ENCODE measurements at regions not wholly inside any gene's neighbourhood (a gene's known extent, or its start where the extent isn't known, plus 50 kb on each side); places are given as distances from the start of the nearest gene placed in this dataset.

DNA sequence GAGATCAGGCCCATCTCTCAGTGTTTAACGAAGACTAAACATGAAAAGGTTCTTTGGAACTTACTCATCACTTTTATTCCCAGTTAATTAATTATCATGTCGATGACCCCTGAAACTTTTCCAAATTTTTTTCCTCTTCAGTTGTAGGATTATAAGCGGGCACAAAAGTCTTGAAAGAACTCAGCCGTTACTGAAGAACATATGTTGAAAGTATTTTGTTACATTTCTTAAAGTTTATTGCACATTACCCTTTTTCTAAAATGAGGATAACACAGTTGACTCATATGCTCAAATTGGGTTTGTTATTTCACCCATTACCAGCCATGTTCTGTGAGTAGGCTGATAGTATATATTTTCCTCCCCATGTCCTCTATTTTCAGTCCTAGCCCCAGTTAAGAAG lies 75.9 kb upstream of the COL3A1 start:
- TF ChIP-seq TEAD4 (IDR thresholded peaks at IDR 0.05; ENCODE audit: borderline replicate concordance, insufficient read depth) (no peak), RAD21 (IDR thresholded peaks at IDR 0.05; ENCODE audit: low read length) (no peak), SMC3 (IDR thresholded peaks at IDR 0.05; ENCODE audit: low read depth, low read length) (no peak), CHD2 (IDR thresholded peaks at IDR 0.05; ENCODE audit: low read length, partially characterized antibody) (no peak), MXI1 (IDR thresholded peaks at IDR 0.05; ENCODE audit: low read depth, low read length) (no peak), TAF1 (IDR thresholded peaks at IDR 0.05; ENCODE audit: borderline replicate concordance, low read depth, low read length) (no peak)
- TF ChIP-seq, protein P1, sequence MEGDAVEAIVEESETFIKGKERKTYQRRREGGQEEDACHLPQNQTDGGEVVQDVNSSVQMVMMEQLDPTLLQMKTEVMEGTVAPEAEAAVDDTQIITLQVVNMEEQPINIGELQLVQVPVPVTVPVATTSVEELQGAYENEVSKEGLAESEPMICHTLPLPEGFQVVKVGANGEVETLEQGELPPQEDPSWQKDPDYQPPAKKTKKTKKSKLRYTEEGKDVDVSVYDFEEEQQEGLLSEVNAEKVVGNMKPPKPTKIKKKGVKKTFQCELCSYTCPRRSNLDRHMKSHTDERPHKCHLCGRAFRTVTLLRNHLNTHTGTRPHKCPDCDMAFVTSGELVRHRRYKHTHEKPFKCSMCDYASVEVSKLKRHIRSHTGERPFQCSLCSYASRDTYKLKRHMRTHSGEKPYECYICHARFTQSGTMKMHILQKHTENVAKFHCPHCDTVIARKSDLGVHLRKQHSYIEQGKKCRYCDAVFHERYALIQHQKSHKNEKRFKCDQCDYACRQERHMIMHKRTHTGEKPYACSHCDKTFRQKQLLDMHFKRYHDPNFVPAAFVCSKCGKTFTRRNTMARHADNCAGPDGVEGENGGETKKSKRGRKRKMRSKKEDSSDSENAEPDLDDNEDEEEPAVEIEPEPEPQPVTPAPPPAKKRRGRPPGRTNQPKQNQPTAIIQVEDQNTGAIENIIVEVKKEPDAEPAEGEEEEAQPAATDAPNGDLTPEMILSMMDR (IDR thresholded peaks at IDR 0.05) = no peak
- TF ChIP-seq, protein P2, sequence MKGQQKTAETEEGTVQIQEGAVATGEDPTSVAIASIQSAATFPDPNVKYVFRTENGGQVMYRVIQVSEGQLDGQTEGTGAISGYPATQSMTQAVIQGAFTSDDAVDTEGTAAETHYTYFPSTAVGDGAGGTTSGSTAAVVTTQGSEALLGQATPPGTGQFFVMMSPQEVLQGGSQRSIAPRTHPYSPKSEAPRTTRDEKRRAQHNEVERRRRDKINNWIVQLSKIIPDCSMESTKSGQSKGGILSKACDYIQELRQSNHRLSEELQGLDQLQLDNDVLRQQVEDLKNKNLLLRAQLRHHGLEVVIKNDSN (IDR thresholded peaks at IDR 0.05; ENCODE audit: borderline replicate concordance, low read depth) = no peak
- TF ChIP-seq, protein P3, sequence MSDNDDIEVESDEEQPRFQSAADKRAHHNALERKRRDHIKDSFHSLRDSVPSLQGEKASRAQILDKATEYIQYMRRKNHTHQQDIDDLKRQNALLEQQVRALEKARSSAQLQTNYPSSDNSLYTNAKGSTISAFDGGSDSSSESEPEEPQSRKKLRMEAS (IDR thresholded peaks at IDR 0.05; ENCODE audit: low read depth) = no peak
- TF ChIP-seq, protein P4, sequence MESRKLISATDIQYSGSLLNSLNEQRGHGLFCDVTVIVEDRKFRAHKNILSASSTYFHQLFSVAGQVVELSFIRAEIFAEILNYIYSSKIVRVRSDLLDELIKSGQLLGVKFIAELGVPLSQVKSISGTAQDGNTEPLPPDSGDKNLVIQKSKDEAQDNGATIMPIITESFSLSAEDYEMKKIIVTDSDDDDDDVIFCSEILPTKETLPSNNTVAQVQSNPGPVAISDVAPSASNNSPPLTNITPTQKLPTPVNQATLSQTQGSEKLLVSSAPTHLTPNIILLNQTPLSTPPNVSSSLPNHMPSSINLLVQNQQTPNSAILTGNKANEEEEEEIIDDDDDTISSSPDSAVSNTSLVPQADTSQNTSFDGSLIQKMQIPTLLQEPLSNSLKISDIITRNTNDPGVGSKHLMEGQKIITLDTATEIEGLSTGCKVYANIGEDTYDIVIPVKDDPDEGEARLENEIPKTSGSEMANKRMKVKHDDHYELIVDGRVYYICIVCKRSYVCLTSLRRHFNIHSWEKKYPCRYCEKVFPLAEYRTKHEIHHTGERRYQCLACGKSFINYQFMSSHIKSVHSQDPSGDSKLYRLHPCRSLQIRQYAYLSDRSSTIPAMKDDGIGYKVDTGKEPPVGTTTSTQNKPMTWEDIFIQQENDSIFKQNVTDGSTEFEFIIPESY (IDR thresholded peaks at IDR 0.05; ENCODE audit: borderline replicate concordance, low read depth) = no peak
- TF ChIP-seq, protein P5, sequence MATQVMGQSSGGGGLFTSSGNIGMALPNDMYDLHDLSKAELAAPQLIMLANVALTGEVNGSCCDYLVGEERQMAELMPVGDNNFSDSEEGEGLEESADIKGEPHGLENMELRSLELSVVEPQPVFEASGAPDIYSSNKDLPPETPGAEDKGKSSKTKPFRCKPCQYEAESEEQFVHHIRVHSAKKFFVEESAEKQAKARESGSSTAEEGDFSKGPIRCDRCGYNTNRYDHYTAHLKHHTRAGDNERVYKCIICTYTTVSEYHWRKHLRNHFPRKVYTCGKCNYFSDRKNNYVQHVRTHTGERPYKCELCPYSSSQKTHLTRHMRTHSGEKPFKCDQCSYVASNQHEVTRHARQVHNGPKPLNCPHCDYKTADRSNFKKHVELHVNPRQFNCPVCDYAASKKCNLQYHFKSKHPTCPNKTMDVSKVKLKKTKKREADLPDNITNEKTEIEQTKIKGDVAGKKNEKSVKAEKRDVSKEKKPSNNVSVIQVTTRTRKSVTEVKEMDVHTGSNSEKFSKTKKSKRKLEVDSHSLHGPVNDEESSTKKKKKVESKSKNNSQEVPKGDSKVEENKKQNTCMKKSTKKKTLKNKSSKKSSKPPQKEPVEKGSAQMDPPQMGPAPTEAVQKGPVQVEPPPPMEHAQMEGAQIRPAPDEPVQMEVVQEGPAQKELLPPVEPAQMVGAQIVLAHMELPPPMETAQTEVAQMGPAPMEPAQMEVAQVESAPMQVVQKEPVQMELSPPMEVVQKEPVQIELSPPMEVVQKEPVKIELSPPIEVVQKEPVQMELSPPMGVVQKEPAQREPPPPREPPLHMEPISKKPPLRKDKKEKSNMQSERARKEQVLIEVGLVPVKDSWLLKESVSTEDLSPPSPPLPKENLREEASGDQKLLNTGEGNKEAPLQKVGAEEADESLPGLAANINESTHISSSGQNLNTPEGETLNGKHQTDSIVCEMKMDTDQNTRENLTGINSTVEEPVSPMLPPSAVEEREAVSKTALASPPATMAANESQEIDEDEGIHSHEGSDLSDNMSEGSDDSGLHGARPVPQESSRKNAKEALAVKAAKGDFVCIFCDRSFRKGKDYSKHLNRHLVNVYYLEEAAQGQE (IDR thresholded peaks at IDR 0.05; ENCODE audit: low read depth, low read length) = no peak

Measured in SK-N-SH (cell line).